ENCODE measurements at regions not wholly inside any gene's neighbourhood (a gene's known extent, or its start where the extent isn't known, plus 50 kb on each side); places are given as distances from the start of the nearest gene placed in this dataset.
"Not testable (repeated sequence)": the region's sequence is repeated elsewhere in the genome, so short reads cannot be mapped to it uniquely, and the experiment has no call there.

DNA sequence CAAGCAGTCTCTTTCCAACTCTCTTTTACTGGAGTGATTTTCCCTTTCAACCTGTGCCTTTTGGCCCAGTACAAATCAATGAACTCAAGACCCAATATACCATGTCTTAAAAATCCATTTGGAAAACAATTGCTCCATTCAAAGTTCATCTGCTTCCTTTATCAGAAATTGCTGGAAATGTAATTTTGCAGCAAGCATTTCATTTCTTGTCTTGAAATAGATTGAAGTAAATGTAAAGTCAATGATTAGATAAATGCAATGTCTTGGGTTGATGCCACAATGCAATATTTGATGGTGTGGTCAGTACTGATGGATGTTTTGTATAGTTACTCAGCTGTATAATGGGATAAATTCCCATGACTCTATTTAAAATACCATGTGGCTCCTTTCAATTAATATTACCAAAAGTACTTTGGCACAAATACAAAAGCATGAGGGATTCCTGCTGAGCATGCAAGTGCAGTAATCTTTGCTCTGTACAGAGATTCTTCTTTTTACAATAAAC lies 707.7 kb upstream of the NOVA1 start:
- no peak for DNase-seq

DNA sequence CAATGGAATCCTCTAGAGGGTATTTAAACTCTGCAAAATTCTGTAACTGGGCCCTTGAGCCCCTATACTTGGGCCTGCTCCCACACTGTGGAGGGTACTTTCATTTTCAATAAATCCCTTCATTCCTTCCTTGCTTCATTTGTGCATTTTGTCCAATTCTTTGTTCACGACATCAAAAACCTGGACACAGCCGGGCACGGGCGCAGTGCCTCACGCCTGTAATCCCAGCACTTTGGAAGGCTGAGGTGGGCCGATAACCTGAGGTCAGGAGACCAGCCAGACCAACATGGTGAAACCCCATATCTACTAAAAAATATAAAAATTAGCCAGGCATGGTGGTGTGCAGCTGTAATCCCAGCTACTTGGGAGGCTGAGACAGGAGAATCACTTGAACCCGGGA lies 714.9 kb upstream of the NOVA1 start:
- not testable (repeated sequence) for DNase-seq

DNA sequence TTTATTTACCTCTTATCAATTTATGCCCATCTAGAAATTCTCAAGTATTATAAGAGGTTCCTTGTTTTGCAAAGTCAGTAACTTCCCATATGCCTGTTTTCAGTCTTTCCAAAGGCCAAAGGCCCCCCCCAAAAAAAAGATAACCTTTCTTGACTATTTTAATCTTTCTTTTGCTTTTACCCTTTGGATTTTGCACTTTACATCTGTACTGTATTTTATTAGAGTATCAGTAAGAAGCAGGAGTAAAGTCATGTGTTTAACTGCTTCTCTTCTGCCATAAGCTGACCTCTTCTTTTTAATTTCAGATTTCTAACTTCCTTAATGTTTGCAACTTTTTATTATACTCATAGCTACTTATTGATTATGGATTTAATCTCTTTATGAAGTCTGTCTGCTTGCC lies 716.4 kb upstream of the NOVA1 start:
- no peak for DNase-seq

DNA sequence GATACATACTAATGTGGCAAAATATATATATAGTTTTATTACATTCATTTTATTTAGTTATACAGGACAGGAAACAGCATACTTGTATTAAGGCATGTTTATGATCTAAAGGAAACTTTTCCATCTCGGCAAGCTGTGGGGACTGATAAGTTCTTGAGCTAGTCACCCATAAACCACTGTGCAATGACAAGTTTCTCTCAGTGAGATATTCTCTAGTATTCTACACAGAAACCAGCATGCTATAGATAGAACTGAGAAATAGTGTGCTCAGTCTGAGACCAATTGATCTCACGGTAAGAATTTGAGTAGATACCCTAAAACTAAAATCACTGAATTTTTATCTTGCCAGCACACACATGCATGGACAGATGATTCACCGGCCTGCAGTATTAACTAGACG lies 717.6 kb upstream of the NOVA1 start:
- DNase-seq = no peak

DNA sequence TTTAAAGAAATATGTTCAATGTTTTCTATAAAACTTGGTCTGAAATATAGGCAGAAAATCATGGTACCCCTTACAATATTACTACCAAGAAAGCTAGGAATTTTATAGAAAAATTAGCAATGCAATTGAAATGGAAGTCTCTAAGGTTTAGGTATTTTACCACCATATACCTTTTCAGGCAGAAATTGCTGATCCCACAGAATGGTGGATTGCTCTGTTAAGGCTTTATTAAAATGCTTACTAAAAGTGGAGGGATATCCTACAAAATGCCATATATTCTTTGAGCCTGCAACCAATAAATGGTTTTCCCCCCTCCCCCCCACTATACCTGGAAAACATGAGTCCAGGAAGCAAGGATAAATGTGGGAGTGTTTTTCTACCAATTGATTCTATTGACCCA lies 718.1 kb upstream of the NOVA1 start:
- no peak for DNase-seq

DNA sequence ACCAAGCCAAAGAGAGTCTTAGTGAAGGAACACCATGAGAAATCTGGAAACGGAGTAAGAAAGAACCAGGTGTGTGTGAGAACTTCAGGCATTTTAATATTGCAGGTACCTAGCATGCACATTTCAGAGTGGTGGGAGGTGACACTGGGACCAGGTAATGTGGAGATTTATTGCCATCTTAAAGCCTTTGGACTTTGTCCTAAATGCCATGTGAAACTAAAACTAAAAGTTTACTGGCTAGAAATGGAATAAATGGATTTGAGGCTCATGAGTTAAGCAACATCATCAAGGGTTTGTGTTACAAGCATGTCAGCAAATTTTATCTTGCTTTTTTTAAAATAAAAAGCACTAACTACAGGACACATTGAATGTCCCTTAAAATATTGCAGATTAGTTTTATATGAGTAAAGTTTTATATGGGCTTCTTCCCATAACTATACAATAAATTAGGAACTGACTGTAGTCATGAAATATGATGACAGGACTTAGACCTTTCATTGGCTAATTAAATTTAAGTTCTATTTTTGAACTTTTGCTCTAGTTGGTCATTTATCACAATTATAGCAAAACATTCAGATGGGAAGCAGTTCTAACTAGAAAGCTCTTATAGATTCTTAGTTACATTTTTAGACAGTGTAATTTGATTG lies 721.1 kb upstream of the NOVA1 start:
- DNase-seq = no peak

DNA sequence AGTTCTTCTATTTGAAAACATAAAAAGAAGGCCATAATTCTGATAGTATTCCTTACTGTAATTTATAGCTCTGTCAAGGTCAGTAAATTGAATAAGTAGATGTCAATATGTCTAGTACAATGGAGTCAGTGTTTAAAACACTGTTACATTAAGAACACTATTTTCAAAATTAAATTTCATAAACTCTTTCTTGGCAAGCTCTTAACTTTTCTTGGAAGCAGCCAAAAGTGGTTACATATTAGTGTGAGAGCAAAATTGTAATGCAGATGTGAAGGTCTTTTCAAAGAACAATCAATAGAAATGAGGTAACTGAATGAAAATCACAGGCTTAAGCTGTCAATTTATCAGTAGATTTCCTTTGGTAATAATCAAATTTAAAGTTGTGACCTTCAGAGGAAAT lies 722.4 kb upstream of the NOVA1 start:
- DNase-seq = no peak

DNA sequence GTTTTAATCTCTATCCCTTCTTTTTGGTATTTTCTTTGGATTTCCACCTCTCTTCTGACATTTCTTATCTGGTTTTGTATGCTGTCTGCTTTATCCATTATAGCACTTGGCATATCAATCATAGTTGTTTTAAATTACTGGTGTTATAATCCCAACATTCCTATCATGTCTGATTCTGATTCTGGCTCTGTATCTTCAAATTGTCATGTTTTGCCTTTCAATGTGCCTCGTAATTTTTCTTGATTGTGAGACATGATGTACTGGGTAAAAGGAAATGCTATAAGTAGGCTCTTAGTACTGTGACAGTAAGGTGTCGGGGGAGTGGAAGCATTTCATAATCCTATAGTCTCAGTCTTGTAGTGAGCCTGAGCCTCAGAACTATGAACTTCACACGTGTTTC lies 729.3 kb upstream of the NOVA1 start:
- DNase-seq = no peak

DNA sequence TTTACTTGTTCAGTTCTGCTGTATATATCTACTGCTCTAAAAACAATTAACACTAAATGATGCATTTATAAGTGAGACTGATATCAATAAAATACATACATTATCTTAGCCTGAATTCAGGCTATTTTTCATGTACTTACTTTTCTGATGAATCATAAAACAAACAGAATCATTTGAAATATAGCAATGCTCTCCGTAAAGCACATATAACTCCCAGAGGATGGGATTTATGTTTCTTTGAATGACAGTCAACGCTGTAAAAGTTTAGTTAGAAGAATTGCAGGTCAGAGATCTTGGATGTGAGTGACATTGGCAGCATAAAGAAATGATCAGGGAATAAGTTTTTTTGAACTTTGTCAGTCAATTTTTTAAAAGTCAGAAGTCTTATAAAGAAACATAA lies 740.2 kb upstream of the NOVA1 start:
- no peak for DNase-seq

DNA sequence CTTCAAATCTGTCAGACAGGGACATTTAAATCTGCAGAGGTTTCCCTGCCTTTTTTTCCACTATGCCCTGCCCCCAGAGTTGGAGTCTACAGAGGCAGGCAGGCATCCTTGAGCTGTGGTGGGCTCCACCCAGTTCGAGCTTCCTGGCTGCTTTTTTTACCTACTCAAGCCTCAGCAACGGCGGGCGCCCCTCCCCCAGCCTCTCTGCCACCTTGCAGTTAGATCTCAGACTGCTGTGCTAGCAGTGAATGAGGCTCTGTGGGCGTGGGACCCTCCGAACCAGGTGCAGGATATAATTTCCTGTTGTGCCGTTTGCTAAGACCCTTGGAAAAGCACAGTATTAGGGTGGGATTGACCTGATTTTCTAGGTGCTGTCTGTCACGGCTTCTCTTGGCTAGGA lies 765.2 kb upstream of the NOVA1 start:
- not testable (repeated sequence) for DNase-seq

DNA sequence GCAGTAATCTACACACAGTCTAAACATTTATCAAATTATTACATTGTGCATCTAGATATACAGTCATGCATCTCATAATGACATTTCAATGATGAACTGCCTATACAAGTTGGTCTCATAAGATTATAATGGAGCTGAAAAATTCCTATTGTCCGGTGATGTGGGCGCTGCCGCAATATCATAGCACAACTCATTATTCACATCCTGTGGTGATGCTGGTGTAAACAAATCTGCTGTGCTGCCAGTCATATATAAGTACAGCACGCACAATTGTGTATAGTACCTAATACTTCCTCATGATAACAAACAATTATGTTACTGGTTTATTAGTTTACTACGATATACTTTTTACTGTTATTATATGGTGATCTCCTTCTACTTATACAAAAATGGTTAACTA lies 768.8 kb upstream of the NOVA1 start:
- DNase-seq = no peak

DNA sequence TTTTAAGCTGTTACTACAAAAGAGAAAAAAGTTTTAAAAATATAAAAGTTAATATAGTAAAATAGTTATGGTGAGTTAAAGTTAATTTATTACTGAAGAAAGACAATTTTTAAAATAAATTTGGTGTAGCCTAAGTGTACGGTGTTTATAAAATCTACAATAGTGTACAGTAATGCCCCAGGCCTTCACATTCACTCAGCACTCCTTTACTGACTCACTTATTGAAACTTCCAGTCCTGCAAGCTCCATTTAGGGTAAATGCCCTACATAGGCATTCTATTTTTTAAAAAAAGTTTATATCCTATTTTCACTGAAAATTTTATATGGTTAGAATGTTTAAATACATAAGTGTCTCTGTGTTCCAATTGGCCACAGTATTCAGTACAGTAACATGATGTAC lies 769.5 kb upstream of the NOVA1 start:
- DNase-seq = no peak

DNA sequence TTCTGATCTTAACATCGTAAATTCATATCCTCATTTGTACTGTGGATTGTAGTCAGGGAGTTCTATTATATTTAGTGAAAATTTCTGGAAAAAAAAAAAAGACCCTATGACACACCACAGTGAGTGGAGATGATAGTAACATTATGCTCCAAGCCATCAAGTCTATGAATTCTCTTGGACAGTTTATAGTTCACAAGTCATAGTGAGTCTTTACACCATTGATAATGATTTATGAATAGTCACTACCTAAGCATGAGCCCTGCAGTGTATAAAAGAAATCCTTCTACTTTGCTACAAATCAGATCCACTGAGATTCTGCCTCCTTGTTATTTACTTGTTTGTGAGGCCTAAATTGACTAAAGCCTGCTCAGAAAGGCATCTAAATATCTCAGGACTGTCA lies 772.2 kb upstream of the NOVA1 start:
- no peak for DNase-seq

DNA sequence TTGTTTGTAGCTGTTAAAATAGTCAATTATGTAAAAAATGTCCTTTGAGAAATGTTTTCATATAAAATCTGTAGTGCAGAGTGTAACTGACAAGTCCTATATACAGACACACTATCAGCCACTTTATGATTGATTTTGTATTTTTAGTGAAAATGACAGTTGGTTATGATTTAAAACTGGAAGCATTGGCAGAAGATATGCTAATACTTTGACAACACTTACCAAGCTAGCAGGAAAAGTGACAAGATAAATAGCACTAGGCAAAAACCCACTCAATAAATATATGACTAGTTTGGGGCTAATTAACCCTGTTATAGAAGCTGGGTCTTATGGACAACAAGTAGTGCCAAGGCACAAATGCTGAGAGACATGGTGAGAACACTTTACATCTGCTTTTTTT lies 772.9 kb upstream of the NOVA1 start:
- no peak for DNase-seq

DNA sequence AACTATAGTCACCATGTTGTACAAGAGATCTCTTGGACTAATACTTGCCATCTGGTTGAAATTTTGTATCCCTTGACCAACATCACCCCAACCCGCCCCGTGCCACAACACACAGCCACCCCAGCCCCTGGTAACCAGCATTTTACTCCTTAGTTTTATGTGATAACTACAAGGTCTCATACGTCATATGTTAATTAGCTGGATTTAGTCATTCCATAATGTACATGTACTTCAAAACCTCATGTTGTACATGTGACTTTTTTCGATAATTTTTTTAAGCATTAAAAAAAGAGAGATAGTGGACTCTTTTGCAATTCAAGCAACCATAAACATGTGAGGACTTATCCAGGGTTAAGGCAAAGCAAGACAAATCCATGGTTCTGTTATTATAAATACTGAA lies 773.4 kb upstream of the NOVA1 start:
- DNase-seq = no peak

DNA sequence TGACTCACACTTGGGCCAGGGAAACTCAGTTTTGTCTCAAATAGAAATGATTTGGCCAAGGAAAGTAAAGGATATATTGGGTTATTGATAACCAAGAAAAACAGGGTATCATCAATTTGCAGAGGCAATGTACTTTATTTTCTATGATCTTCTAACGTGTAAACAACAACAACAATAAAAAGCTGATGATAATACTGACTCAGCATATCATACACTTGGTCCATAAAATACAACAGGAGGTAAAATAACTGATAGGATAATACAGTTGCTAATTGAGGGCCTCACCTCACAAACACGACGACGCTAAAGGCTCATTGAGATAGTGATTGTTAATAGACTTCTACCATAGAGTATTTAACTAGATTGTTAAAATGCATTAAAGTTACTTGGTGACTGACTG lies 774.0 kb upstream of the NOVA1 start:
- DNase-seq = no peak

DNA sequence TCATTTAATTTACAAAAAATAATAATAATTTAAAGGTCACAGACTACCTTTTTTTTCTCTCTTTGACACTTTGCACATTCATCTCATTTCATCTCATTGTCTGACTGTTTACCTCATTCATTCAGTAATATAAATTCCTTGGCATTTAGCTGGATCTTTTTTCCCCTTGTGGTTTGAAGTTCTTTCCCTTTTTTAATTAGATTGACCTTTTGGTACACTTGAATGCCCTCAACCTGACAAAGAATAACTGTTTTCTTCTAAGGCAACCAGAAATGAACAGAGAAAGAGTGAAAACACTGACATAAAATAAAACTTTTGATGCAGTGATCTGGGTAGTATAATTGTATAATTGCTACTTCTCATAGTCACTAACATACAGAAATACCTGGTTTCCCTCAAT lies 774.9 kb upstream of the NOVA1 start:
- DNase-seq = no peak

DNA sequence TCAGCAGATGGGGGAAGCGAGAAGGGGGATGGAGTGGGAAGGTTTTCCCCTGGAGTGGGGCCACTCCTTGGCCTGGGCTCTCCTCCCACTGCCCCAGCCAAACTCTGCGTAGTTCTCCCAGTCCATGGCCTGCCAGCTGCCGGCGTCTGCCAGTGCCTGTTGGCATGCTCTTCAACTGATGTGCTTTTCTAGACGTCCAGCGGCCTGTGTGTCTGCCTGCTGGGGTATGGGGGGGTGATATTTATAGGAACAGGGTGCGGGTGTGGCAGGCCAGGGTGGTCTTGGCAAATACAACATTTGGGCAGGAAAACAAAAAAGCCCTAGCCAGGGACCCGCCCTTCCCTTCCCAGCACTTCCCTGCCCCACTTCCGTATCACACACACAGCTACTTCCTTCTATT lies 786.3 kb upstream of the NOVA1 start:
- no peak for DNase-seq

DNA sequence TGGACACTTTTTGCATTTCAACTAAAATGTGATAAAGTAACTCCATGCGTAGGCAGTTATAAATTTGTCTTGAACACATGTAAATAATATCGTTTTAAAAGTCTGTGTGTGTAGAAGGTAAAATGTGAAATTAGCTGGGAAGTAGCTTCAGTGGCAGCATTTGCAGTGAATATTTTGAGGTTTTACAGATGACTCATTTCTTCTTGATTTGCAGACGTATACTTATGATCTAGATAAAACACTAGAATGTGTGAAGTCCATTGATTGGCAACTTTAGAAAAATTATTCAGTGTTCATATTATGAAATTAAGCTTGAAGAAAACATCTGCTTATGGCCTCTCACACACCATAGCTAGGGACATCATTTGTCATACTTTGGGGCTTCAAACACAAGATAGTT lies 788.6 kb upstream of the NOVA1 start:
- DNase-seq = no peak

DNA sequence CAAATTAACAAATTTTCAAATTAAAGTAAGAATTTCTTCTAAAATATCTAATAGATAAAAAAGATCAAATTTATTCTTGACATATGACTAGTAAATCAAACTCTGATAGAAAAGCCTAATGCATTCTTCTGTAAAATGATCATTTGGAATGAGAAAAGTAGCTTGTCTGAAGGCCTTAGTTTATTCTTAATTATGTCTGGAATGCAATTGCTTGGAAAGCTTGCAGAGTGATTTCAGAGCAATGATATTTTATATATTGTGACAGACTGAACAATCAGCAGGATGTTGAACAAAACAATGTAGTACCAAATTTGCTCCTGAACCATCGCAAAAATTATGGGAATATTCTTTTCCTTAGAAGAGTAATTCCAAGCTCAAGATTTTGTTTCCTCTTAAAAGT lies 789.6 kb upstream of the NOVA1 start:
- no peak for DNase-seq

DNA sequence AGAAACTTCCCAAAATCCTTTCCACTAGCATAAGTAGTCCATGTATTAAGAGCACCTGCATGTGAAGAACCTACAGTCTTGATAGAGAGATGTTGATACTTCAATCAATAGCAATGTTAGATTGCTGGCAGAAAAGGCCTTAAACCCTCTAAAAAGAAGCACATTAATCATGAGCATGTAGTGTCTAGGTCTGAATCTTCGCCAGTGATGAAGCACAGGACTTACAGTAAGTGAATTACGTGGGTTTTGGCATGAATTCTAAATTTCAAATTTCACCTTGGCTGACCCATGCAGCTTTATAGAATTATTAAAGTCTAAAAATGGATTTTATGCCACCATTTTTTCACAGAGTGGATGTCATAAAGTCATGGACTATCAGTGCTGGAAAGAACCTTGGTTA lies 791.6 kb upstream of the NOVA1 start:
- DNase-seq = no peak

DNA sequence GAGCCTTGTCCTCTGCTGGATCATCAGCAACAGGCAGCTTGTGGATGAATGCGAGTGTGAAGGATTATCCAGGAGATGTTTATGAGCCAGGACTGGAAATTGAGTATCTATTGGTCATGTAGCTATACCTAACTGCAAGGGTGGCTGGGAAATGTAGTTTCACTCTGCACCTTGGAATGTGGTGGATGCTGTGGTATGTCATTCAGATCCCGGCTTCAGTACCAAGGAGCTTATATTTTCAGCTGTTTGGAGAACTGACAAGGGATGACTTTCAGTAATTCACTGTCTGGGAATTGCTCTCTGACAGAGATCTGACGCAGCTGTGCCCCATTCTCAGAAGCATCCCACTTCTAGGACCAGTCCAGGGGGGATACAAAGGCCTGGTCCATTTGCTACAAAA lies 792.3 kb upstream of the NOVA1 start:
- no peak for DNase-seq

DNA sequence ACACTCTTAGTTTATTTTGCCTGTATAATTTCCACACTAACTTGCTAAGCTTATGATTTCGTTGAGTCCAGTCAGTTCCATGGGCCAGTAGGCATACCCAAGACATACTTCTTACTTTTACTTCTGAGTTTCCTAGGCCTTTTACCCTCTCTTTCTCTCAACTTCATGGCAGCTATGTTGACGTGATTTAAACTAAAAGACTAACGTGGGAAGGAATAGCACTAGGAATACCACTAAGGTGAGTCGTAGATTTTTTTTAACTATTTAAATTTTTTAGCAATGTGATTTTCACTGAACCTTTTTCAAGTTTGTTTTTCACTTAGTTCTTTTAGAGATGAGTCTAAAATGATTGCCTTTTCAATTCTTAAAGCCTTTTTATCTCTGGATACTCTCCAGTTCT lies 793.5 kb upstream of the NOVA1 start:
- DNase-seq = no peak

DNA sequence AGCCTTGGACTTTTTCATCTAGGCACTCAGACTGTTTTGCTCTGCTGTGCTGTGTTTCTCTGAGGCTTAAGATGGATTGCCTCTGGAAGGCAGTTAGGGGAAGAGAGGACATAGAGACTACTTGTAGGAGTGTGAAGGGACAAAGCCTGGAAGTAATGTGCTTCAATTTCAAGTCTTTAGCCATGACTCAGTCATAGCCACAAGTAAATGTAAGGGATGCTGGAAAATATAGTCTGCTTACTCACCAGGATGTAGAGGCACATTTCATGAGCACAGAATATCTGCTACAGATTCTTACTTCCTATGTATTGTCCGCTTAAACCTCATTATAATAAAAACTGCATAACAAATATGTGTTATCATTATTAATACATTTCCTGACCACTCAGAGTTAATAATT lies 794.3 kb upstream of the NOVA1 start:
- no peak for DNase-seq

DNA sequence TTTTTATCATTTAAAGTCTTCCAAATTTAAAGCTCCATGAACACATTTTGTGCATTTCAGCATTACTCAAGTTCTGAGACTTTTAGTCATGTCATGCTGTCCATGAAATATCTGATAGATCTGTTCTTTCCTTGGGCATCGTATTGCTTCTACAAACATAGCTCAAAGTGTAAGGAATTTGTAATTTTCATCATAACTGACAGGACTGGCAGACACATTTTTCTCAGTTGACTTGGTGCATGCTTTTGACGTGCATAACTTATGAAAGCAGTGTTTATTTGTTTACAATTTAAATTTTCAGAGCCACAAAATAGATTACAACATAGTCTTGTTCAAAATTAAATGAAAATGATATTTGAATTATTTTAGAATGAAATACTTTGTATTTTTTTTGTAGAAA lies 812.1 kb upstream of the NOVA1 start:
- no peak for DNase-seq

DNA sequence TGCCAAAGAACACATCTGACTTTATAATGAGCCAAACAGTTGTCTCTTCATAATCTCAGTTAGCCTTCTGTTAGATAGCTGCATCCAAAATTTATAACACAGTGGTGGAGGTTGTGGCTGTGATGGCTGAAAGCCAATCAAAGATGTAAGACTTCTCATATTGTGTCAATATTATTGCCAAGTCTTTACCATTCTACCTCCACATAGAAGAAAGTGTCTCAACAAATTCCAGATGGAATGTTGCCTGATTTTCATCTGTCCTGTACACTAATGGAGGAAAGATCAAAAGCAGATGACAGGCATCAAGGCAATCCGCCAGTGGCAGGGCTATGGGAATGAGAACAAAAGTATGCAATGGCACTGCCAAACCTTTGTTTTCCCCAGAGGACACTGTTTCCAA lies 813.1 kb upstream of the NOVA1 start:
- no peak for DNase-seq
